ENCODE measurements at regions not wholly inside any gene's neighbourhood (a gene's known extent, or its start where the extent isn't known, plus 50 kb on each side); places are given as distances from the start of the nearest gene placed in this dataset.

- no peak for TF ChIP-seq CTCF (IDR thresholded peaks at IDR 0.05)
- TF ChIP-seq POLR2A (IDR thresholded peaks at IDR 0.05) = no peak
Measured at GRCh38 chr1:68758666-68759209, 261.9 kb upstream of the DEPDC1 start.
